ENCODE measurements at regions not wholly inside any gene's neighbourhood (a gene's known extent, or its start where the extent isn't known, plus 50 kb on each side); places are given as distances from the start of the nearest gene placed in this dataset.

DNA sequence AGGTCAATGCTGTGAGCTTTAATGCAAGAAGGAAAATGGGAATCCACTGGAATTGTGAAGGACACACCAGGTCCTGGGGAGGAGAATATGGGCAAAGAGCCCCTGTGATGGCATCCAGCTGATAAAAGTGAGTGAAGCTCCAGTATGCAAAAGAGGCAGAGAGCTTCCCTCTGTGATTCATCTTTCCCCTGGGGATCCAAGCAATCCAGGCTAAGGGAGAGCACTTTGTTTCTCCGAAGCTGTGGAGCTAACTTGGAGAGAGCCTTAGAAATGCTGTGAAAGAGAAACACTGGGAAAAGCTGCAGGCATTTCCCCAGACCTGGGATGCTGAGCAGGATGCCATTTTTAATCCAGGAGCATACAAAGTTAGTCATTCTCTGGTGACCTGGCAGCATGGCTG is 489.5 kb downstream of the SH2D4B start:
- no peak for DNase-seq

DNA sequence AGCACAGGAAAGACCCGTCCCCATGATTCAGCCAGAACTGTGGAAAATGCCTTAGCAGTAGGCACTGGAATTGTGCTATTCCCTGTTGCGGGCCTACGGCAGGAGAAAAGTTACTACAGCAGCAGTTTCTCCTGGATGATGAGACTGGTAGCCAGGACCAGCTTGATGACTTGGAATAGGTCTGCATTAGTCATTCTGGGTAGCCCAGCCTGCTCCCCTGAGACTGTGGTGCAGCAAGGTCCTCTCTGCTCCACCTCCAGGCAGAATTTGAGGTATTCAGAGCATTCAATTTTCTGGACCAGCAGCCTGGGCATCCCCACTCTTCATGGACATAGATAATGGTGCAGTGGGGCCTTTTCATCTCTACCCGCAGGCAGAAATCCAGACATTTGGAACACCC is 490.0 kb downstream of the SH2D4B start:
- no peak for DNase-seq

DNA sequence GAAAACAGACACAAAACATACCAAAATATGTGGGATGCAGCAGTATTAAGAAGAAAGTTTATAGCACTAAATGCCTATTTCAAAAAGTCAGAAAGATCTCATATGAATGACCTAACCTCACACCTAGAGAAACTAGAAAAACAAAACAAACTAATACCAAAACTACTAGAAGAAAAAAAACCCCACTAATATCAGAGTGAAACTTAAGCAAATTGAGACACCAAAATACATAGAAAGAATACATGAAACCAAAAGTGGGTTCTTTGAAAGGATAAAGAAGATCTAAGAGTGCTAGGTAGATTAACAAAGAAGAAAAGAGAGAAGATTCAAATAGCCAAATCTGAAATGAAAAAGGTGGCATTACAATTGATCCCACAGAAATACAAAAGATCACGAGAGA is 494.1 kb downstream of the SH2D4B start:
- no peak for DNase-seq

- DNase-seq = no peak
Measured at GRCh38 chr10:81034383-81034782, 496.7 kb downstream of the SH2D4B start.

- DNase-seq = no peak
Measured at GRCh38 chr10:81036257-81036656, 498.6 kb downstream of the SH2D4B start.

- no peak for DNase-seq
Measured at GRCh38 chr10:81040031-81040430, 502.3 kb downstream of the SH2D4B start.

DNA sequence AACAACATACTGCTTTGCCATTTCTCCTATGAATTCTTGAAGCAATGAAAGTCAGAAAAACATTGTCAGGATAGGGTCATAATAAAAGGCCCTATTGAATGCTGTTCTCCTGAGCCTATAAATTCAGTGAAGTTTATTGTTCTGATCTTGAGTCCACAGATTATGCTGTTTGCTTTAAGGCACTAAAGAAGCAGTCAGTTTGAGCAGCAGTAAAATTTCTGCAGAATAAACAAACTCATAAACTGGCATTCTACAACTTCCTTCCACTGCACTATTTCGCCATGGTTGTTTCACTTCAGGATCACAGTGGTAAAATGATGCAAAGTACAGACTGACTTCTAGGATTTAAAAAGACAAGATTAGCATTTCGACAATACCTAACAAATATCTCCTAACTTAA is 503.2 kb downstream of the SH2D4B start:
- no peak for DNase-seq

DNA sequence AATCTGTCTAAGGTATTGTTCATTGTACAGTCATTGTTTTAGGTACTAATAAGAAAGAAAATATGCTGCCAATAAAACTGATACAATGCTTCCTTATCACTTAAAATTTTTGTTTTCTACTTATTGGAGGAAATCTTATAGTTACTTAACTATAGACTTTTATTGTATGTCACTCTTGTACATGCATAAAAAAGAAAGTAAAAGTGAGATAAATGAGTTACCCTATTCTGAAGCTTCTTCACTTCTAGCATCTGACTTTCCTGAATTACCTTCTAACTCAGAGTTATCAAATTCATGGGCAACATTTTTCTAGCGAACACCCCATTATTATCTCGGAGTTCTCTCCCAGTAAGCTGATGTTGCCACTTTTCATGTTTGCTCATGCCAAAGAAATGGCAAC is 504.9 kb downstream of the SH2D4B start:
- DNase-seq = no peak

- no peak for DNase-seq
Measured at GRCh38 chr10:81065474-81065873, 527.8 kb downstream of the SH2D4B start.

GRCh38 chr10:81068460-81068859 is 530.8 kb downstream of the SH2D4B start:
- no peak for DNase-seq

GRCh38 chr10:81071087-81071796 is 533.5 kb downstream of the SH2D4B start:
- DNase-seq = no peak

DNA sequence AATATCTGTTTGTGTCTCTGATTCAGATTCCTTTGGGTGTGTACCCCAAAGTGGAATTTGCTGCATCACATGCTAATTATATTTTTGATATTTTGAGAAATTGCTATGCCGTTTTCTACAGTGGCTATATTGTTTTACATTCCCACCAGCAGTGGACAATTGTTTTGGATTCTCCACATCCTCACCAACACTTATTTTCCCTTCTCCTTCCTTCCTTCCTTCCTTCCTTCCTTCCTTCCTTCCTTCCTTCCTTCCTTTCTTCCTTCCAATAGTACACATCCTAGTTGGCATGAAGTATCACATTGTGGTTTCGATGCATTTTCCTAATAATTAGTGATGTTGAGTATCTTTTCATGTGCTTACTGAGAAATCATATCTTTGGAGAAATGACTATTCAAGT is 535.5 kb downstream of the SH2D4B start:
- DNase-seq = no peak

DNA sequence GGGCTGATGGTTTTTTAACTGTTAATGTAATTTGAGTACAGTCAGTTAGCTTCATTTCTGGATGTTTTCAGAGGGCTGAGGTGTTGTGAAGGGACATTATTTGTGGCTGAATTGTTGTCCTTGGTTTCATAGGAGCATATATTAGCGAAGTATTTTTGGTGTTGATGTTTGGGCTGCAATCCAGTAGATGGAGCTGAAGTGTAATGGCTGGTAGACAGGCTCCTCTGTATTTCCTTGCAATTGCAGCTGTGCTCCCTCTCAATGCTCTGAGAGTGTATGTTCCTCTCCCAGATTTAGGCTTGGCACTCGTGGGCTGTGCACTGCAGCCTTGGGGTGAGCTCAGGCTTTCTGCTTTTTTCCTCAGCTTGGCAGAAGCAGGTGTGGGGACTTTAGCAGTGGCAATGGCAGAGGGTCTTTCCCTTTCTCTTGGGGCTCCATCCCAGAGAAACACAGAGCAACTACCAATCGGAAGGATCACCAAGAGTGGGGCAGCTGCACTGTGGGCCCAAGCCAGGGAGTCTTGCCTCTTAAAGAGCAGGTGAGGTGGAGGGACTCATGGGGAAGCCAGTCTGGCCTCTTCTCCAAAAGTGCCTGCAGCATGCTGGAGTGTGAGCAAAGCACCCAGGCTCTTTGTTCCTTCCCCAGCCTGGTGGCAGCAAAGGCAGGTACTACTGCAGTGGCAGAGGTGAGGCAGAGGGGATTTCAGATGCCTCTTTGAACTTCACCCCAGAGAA is 544.4 kb downstream of the SH2D4B start:
- DNase-seq = no peak

DNA sequence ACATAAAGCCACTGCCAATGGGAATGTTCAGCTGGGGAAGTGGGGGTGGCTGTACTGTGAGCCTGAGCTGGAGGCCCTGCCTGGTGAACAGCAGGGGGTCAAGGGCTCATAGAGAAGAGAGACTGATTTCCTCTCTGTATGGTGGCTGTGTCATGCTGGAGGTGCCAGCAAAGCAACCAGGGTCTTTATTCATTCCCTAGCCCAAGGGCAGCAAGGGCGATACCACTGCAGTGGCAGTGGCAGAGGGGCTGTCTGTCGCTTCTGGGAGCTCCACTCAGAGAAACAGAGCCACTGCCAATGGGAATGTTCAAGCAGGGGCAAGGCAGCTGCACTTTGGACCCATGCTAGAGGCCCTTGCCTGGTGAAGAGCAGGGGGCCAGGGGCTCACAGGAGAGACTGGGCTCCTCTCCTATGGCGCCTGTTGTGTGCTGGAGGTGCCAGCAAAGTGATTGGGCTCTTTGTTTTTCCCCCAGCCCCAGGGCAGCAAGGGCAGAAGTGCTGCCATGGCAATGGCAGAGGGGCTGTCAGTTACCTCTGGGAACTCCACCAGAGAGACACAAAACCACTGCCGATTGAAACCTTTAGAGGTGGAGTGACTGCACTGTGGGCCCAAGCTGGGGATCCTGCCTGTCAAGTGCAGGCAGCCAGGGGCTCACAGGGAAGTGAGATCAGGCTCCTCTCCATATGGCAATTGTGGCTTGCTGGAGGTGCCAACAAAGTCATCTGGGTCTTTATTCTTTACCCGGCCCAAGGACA is 545.1 kb downstream of the SH2D4B start:
- DNase-seq = no peak

GRCh38 chr10:81093056-81093455 is 555.4 kb downstream of the SH2D4B start:
- no peak for DNase-seq

DNA sequence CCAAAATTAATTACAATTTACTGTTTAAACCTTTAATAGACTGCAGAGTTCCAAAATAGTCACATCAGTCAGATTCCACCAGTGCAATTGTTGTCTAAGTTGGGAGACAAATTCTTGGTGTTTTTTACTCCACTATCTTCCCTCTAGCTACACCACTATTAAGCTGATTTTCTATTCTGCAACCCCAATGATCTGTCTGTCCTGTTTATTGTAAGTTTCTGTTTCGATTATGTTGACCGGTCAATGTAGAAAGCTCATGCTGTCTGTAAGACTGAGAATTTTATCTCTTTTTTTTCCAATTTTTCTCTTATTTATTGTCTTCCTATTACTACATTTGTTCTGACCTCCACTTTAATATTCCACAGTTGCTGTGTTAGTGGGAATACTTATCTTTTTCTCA is 557.5 kb downstream of the SH2D4B start:
- DNase-seq = no peak

DNA sequence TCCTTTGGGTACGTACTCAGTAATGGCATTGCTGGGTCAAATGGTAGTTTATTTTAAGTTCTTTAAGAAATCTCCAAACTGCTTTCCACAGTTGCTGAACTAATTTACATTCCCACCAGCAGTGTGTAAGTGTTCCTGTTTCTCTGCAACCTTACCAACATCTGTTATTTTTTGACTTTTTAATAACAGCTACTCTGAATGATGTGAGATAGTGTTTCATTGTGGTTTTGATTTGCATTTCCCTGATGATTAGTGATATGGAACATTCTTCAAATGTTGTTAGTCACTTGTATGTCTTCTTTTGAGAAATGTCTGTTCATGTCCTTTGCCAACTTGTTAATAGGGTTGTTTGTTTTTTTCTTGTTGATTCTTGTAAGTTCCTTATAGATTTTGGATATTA is 558.9 kb downstream of the SH2D4B start:
- DNase-seq = no peak

DNA sequence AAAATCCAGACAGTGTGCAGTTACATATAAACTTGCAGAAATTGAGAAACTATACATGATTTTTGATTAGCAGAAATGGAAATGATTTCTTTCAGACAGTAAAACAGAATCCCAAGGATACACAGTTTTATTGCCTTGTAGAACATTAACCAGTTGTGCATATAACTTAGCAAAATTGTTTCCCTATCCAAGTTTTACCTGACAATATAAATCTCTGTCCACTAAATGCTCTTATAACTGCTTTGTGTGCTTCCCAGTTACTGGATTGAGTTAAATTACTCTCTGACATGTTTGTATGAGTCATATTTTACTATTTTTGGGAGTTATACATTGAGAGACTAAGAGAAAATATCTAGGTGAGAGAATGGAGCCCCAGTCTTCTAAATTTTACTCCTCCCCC is 563.4 kb downstream of the SH2D4B start:
- DNase-seq = no peak

DNA sequence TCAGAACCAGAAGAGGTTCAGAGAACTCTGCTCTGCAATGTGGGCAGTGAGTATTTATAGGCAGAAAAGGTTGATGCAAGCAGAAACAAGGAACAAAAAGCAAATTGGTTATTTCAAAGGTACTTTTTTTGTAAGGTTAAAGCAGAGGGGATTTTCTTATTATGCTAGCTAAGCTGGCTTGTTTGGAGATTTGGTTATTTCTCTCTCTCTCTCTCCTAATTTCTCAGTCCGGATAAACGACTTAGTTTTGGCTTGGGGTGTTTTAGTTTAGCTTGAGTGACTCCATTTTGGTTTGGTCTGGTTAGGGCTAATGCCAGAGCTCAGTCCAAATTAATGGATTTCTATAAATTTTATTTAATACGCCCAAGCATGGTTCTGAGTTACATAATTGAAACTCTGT is 566.8 kb downstream of the SH2D4B start:
- DNase-seq = no peak

DNA sequence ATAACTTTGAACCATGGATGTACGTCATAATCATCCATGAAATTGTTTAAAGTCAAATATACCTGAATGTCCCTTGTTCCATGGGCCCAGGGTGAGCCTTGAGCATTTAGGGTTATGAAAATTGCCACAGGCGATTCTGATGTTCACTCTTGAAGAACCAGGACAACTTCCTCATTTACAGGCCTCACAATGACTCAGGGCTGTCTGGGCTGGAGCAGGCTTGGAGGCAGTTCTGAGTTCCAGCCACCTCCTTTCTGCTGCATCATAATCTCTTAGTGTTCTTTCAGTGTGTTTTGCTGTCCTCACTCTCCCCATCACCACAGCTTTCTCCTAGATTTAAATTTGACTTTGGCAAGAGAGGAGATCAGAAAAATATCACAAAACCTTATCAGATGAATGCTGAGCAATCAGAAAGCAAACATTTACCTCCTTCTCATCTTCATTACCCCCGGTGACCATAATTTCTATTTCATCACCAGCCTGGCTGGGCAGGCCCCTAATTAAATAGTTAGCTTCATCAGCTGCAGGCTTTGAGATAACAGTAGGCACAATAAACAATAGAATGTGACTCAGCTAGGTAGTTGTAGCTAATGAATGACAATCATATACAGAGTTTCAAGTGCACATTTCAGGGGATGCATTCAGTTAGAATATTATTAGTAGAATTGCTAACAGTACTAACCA is 571.0 kb downstream of the SH2D4B start:
- DNase-seq = peak; percentile 10 to 21

GRCh38 chr10:81109200-81109752 is 571.6 kb downstream of the SH2D4B start:
- DNase-seq = no peak

- no peak for DNase-seq
Measured at GRCh38 chr10:81116201-81116600, 578.5 kb downstream of the SH2D4B start.

DNA sequence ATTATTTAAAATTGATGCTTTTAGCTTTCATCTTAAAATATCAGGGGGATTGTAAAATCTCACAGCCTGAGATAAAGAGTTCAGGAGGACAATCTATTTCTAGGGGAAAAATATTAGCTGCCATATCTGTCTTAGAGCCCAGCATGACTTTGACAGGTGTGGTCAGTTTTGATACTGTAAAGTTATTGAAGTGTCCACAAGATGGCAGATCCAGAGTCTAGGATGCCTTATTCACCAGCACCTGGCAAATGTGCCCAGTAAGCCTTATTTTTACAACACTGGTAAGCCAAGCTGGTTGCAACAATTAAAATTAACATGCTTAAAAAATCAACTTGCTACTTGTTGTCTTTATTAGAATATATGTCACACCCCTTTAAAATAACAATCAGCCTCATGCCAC is 579.3 kb downstream of the SH2D4B start:
- DNase-seq = no peak

All from inflammatory macrophage (primary cell).